Fibroblast of lung (primary cell): ENCODE measurements at regions not wholly inside any gene's neighbourhood (a gene's known extent, or its start where the extent isn't known, plus 50 kb on each side); places are given as distances from the start of the nearest gene placed in this dataset.

ENCODE experiments used
- DNase-seq, 2 donors: peaks; one replicate each; pipeline versions ENCODE4 v3.0.0 to v3.0.0-alpha.2; 2010; ENCODE audit warnings: low read depth in 2 of 2
- H2AFZ ChIP-seq: 2 replicates; pipeline ENCODE4 v1.5.1; 2012; ENCODE audit warnings: low read length, control low read depth, inconsistent platforms
- H3K27ac ChIP-seq: 2 replicates; pipeline ENCODE4 v1.5.1; 2011; ENCODE audit warnings: low read length, control low read depth; ENCODE audit not compliant: insufficient read depth
- H3K27me3 ChIP-seq: 2 replicates; pipeline ENCODE4 v1.5.1; 2011; ENCODE audit warnings: mild to moderate bottlenecking, low read length; ENCODE audit not compliant: control insufficient read depth, insufficient read depth
- H3K36me3 ChIP-seq: 2 replicates; pipeline ENCODE4 v1.5.1; 2011; ENCODE audit warnings: low read length; ENCODE audit not compliant: control insufficient read depth, insufficient read depth
- H3K4me1 ChIP-seq: 2 replicates; pipeline ENCODE4 v1.5.1; 2011; ENCODE audit warnings: low read length; ENCODE audit not compliant: control insufficient read depth, insufficient read depth; ENCODE audit errors: extremely low read depth
- H3K4me2 ChIP-seq: 2 replicates; pipeline ENCODE4 v1.5.1; 2011; ENCODE audit warnings: low read length, control low read depth; ENCODE audit not compliant: insufficient read depth; ENCODE audit errors: extremely low read depth
- H3K4me3 ChIP-seq, 4 experiments: fragments of 200-600 bp in 1 of 4; sonication (generic) in 1 of 4; replicated peaks in 1 of 4; 2 replicates each; pipeline ENCODE4 v1.5.1; 2011 to 2016; ENCODE audit warnings: low read length in 4 of 4, low read depth in 3 of 4, mild to moderate bottlenecking in 3 of 4, control low read depth in 2 of 4, inconsistent platforms in 1 of 4, mixed read lengths in 1 of 4; ENCODE audit not compliant: insufficient read depth in 1 of 4; ENCODE audit errors: control extremely low read depth in 1 of 4
- H3K79me2 ChIP-seq: 2 replicates; pipeline ENCODE4 v1.5.1; 2012; ENCODE audit warnings: mild to moderate bottlenecking, low read length, inconsistent platforms; ENCODE audit not compliant: control insufficient read depth, insufficient read depth
- H3K9ac ChIP-seq: 2 replicates; pipeline ENCODE4 v1.5.1; 2011; ENCODE audit warnings: mild to moderate bottlenecking, low read length, control low read depth; ENCODE audit not compliant: insufficient read depth
- H3K9me3 ChIP-seq: 2 replicates; pipeline ENCODE4 v1.5.1; 2012; ENCODE audit warnings: low read depth, low read length; ENCODE audit not compliant: control insufficient read depth, insufficient read depth
- H4K20me1 ChIP-seq: 2 replicates; pipeline ENCODE4 v1.5.1; 2011; ENCODE audit warnings: low read length; ENCODE audit not compliant: control insufficient read depth, insufficient read depth; ENCODE audit errors: extremely low read depth
- CTCF ChIP-seq, 2 donors: IDR thresholded peaks in 1 of 2; conservative IDR thresholded peaks in 1 of 2; 1 replicate in 1 of 2; 2 replicates in 1 of 2; pipeline ENCODE4 v1.5.1; 2011 to 2012; ENCODE audit warnings: low read length in 2 of 2, control low read depth in 1 of 2, inconsistent platforms in 1 of 2, low read depth in 1 of 2, mild to moderate bottlenecking in 1 of 2
- EZH2 ChIP-seq: IDR thresholded peaks from 2 replicates; pipeline ENCODE4 v1.5.1; 2012; ENCODE audit warnings: low read length, control low read depth, mild to moderate bottlenecking; ENCODE audit errors: missing control alignments

DNA sequence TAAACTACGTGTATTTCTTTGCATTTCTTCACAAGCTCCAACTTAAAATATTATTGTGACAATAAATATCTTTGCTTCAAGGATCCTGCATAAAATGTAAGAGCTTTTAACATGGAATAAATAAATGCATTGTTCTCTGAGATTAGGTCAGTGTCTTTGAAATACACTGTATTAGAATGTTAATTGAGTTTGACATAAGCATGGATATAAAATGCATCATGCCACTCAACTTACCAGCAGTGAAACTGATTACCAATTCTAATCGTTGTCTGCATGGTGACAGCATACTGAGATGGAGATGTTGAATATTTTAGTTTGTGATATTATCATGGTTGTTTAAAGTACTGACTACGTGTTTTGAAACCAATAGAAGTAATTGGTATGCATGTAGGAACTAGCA lies 555.3 kb upstream of the ZNF608 start:
- no peak overlapping the region for H3K4me3 ChIP-seq
- TF ChIP-seq CTCF (conservative IDR thresholded peaks at IDR 0.05 in 1 of 2, IDR thresholded peaks at IDR 0.05 in 1 of 2; ENCODE audit: low read depth in 1 of 2, low read length in 2 of 2): no peak
- no peak for TF ChIP-seq EZH2
- no peaks in the 10 kb centered on the region for H4K20me1 ChIP-seq
- no peaks in the 10 kb centered on the region for H3K4me1 ChIP-seq
- H3K9me3 ChIP-seq: no peaks in the 10 kb centered on the region
- H3K27me3 ChIP-seq: no peaks in the 10 kb centered on the region
- no peak for DNase-seq
- no peak overlapping the region for H2AFZ ChIP-seq
- H3K27ac ChIP-seq: no peak overlapping the region
- no peak overlapping the region for H3K4me2 ChIP-seq
- H3K79me2 ChIP-seq: no peaks in the 10 kb centered on the region
- H3K36me3 ChIP-seq: no peaks in the 10 kb centered on the region
- no peak overlapping the region for H3K9ac ChIP-seq

GRCh38 chr5:125302577-125302976 lies 556.1 kb upstream of the ZNF608 start:
- no peak overlapping the region for H3K4me3 ChIP-seq
- no peak for TF ChIP-seq CTCF (conservative IDR thresholded peaks at IDR 0.05 in 1 of 2, IDR thresholded peaks at IDR 0.05 in 1 of 2; ENCODE audit: low read depth in 1 of 2, low read length in 2 of 2)
- TF ChIP-seq EZH2: no peak
- H3K4me2 ChIP-seq: no peak overlapping the region
- no peak overlapping the region for H3K9ac ChIP-seq
- H4K20me1 ChIP-seq: no peaks in the 10 kb centered on the region
- DNase-seq: no peak
- no peaks in the 10 kb centered on the region for H3K27me3 ChIP-seq
- no peaks in the 10 kb centered on the region for H3K4me1 ChIP-seq
- no peaks in the 10 kb centered on the region for H3K9me3 ChIP-seq
- no peak overlapping the region for H3K27ac ChIP-seq
- no peaks in the 10 kb centered on the region for H3K79me2 ChIP-seq
- H3K36me3 ChIP-seq: no peaks in the 10 kb centered on the region
- no peak overlapping the region for H2AFZ ChIP-seq

- Histone ChIP-seq H3K27ac (no peak overlapping the region), H4K20me1 (no peaks in the 10 kb centered on the region), H2AFZ (no peak overlapping the region), H3K4me3 (no peak overlapping the region), H3K4me1 (peaks cover 4% of the 10 kb centered on the region), H3K27me3 (no peaks in the 10 kb centered on the region), H3K4me2 (no peak overlapping the region), H3K9me3 (no peaks in the 10 kb centered on the region), H3K79me2 (no peaks in the 10 kb centered on the region), H3K9ac (no peak overlapping the region), H3K36me3 (no peaks in the 10 kb centered on the region)
- TF ChIP-seq EZH2: no peak
- TF ChIP-seq CTCF (conservative IDR thresholded peaks at IDR 0.05 in 1 of 2, IDR thresholded peaks at IDR 0.05 in 1 of 2; ENCODE audit: low read depth in 1 of 2, low read length in 2 of 2): no peak
- no peak for DNase-seq
Measured at GRCh38 chr5:125306741-125307140, 560.3 kb upstream of the ZNF608 start.
